ENCODE measurements at regions not wholly inside any gene's neighbourhood (a gene's known extent, or its start where the extent isn't known, plus 50 kb on each side); places are given as distances from the start of the nearest gene placed in this dataset.
"Not testable (repeated sequence)": the region's sequence is repeated elsewhere in the genome, so short reads cannot be mapped to it uniquely, and the experiment has no call there.

DNA sequence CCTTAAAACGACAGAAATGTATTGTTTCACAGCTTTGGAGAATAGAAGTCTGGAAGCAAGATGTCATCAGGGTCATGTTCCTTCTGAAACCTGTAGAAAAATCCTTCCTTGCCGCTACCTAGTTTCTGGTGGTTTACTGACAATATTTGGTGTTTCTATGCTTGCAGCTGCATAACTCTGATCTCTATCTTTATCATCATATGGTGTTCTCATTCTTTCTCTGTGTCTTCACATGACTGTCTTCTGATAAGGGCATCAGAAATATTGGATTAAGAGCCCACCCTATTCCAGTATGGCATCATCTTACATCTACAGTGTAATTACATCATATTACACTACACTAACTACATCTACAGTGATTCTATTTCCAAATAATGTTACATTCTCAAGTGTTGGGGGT is 148.0 kb downstream of the MANEA start:
- no peak overlapping the region for H3K4me3 ChIP-seq (ENCODE audit: low read depth, low read length)
- TF ChIP-seq CTCF (IDR thresholded peaks at IDR 0.05; ENCODE audit: low read depth, low read length) = no peak

- H3K4me3 ChIP-seq (ENCODE audit: low read depth, low read length) = no peak overlapping the region
- no peak for TF ChIP-seq CTCF (IDR thresholded peaks at IDR 0.05; ENCODE audit: low read depth, low read length)
Measured at GRCh38 chr6:95740157-95740556, 162.8 kb downstream of the MANEA start.

GRCh38 chr6:95741045-95741444 is 163.7 kb downstream of the MANEA start:
- no peak for TF ChIP-seq CTCF (IDR thresholded peaks at IDR 0.05; ENCODE audit: low read depth, low read length)

GRCh38 chr6:95742767-95743289 is 165.5 kb downstream of the MANEA start:
- H3K4me3 ChIP-seq (ENCODE audit: low read depth, low read length) = no peak overlapping the region
- no peak for TF ChIP-seq CTCF (IDR thresholded peaks at IDR 0.05; ENCODE audit: low read depth, low read length)

More at GRCh38 chr6:95741045-95741444, 163.7 kb downstream of the MANEA start:
- no peak overlapping the region for H3K4me3 ChIP-seq (ENCODE audit: low read depth, low read length)

DNA sequence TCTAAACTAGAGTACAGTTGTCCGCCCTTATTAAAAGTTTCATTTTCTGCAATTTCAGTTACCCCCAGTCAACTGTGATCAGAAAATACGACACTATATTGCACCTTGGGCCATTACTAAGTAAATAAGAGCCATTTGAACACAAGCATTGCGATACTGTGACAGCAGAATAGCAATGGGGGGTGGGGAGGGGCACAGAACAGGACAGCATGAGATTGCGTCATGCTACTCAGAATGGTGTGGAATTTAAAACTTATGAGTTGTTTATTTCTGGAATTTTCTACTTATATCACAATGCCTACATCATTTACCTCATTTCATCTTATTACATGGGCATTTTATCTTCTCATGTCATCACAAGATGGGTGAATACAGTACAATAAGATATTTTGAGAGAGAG is 166.3 kb downstream of the MANEA start:
- TF ChIP-seq CTCF (IDR thresholded peaks at IDR 0.05; ENCODE audit: low read depth, low read length) = no peak
- H3K4me3 ChIP-seq (ENCODE audit: low read depth, low read length) = no peak overlapping the region

DNA sequence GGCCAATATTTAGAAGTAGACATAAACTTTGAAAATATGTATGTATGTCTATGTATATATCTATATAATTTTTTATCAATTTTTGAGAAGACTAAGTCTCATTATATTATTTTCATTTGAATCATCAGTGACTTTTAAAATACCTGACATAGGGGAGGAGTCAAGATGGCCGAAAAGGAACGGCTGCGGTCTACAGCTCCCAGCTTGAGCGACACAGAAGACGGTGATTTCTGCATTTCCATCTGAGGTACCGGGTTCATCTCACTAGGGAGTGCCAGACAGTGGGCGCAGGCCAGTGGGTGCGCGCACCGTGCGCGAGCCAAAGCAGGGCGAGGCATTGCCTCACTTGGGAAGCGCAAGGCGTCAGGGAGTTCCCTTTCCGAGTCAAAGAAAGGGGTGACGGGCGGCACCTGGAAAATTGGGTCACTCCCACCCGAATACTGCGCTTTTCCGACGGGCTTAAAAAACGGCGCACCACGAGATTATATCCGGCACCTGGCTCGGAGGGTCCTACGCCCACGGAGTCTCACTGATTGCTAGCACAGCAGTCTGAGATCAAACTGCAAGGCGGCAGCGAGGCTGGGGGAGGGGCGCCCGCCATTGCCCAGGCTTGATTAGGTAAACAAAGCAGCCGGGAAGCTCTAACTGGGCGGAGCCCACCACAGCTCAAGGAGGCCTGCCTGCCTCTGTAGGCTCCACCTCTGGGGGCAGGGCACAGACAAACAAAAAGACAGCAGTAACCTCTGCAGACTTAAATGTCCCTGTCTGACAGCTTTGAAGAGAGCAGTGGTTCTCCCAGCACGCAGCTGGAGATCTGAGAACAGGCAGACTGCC is 181.1 kb downstream of the MANEA start:
- H3K4me3 ChIP-seq (ENCODE audit: low read depth, low read length) = not testable (repeated sequence)

- TF ChIP-seq CTCF (IDR thresholded peaks at IDR 0.05; ENCODE audit: low read depth, low read length) = no peak
- no peak overlapping the region for H3K4me3 ChIP-seq (ENCODE audit: low read depth, low read length)
Measured at GRCh38 chr6:95767897-95768463, 190.6 kb downstream of the MANEA start.
